HUES64 (cell line): ENCODE measurements at regions not wholly inside any gene's neighbourhood (a gene's known extent, or its start where the extent isn't known, plus 50 kb on each side); places are given as distances from the start of the nearest gene placed in this dataset.

ENCODE experiments used
- H3K27ac ChIP-seq: 2 replicates; pipeline ENCODE4 v1.7.0; 2013; ENCODE audit warnings: low read depth, low read length, inconsistent platforms
- H3K27me3 ChIP-seq: 2 replicates; pipeline ENCODE4 v1.6.1; 2013; ENCODE audit warnings: mild to moderate bottlenecking, low read length; ENCODE audit not compliant: insufficient read depth
- H3K36me3 ChIP-seq: 2 replicates; pipeline ENCODE4 v1.6.1; 2013; ENCODE audit warnings: mild to moderate bottlenecking, low read length; ENCODE audit not compliant: insufficient read depth
- H3K4me1 ChIP-seq: 2 replicates; pipeline ENCODE4 v1.6.1; 2013; ENCODE audit warnings: mild to moderate bottlenecking, low read length, moderate library complexity; ENCODE audit not compliant: insufficient read depth
- H3K4me3 ChIP-seq: 2 replicates; pipeline ENCODE4 v1.5.1; 2013; ENCODE audit warnings: mild to moderate bottlenecking, low read length, moderate library complexity
- H3K9ac ChIP-seq: 2 replicates; pipeline ENCODE4 v1.6.1; 2013; ENCODE audit warnings: mild to moderate bottlenecking, low read depth, low read length
- H3K9me3 ChIP-seq: 2 replicates; pipeline ENCODE4 v1.6.1; 2013; ENCODE audit warnings: low read depth, low read length; ENCODE audit not compliant: insufficient read depth
- WGBS: fragments of 150-250, 120-280 bp; methylation state at CpG from one replicate; pipeline ENCODE4 v1.1.7; 2013; ENCODE audit warnings: missing lambda C conversion rate; 5-methylcytosine and 5-hydroxymethylcytosine counted together

DNA sequence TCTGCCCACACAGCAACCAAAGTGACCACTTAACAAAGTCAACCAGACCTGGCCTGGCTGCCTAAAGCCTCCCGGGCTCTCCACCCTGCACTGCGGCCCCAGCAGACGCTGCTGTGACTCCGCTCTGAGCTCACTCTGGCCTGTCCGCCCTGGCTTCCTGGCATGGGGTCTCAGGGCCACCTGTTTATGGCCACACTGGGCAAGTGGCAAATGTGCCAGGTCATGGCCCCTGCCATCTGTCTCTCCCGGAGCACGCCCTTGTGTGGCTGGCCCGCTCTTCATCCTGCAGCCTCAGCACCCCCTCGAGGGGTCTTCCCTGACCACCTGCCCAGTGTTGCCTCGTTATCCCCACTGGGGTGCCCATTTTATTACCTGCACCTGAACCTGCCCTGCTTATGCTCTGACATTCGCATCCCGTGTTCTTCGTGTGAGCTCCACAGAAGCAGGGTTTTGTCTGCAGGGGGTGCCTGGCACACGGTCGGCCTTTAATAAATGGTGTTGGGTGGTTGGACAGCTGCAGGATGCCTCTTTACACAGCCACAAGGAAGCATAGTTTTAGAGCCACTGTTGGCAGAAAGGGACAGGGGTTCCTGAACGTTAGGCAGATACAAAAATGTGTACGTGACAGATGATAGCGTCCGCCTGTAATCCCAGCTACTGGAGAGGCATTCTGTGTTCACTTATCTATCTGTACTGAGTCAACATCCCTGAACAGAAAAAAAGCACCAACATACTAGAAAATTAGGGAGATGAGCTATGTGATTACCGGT lies 785.6 kb downstream of the TBC1D22A start:
- H3K9me3 ChIP-seq, result peaks cover 94% of the 10 kb centered on the region
- no peaks in the 10 kb centered on the region for H3K4me1 ChIP-seq
- no peaks in the 10 kb centered on the region for H3K36me3 ChIP-seq
- no peak overlapping the region for H3K9ac ChIP-seq
- no peak overlapping the region for H3K27ac ChIP-seq
- 86% methylated on average over 19 of the region's 20 CpGs for WGBS
- no peak overlapping the region for H3K4me3 ChIP-seq
- H3K27me3 ChIP-seq, result no peaks in the 10 kb centered on the region

- H3K9ac ChIP-seq, result no peak overlapping the region
- H3K36me3 ChIP-seq, result no peaks in the 10 kb centered on the region
- peaks cover 92% of the 10 kb centered on the region for H3K9me3 ChIP-seq
- no peaks in the 10 kb centered on the region for H3K4me1 ChIP-seq
- no peaks in the 10 kb centered on the region for H3K27me3 ChIP-seq
- 95% methylated on average over 6 of the region's 6 CpGs for WGBS
- no peak overlapping the region for H3K27ac ChIP-seq
- H3K4me3 ChIP-seq, result no peak overlapping the region
Measured at GRCh38 chr22:47547239-47547661, 784.8 kb downstream of the TBC1D22A start.

GRCh38 chr22:47544696-47545095 lies 782.2 kb downstream of the TBC1D22A start:
- no peaks in the 10 kb centered on the region for H3K4me1 ChIP-seq
- no peak overlapping the region for H3K9ac ChIP-seq
- H3K27ac ChIP-seq, result no peak overlapping the region
- H3K27me3 ChIP-seq, result no peaks in the 10 kb centered on the region
- no peaks in the 10 kb centered on the region for H3K36me3 ChIP-seq
- WGBS, result 55% methylated on average over 2 of the region's 2 CpGs
- H3K4me3 ChIP-seq, result no peak overlapping the region
- peaks cover 87% of the 10 kb centered on the region for H3K9me3 ChIP-seq

GRCh38 chr22:47543447-47543846 lies 781.0 kb downstream of the TBC1D22A start:
- WGBS, result 92% methylated on average over 9 of the region's 9 CpGs
- peaks cover 88% of the 10 kb centered on the region for H3K9me3 ChIP-seq
- no peak overlapping the region for H3K4me3 ChIP-seq
- no peak overlapping the region for H3K9ac ChIP-seq
- no peaks in the 10 kb centered on the region for H3K36me3 ChIP-seq
- H3K4me1 ChIP-seq, result no peaks in the 10 kb centered on the region
- no peaks in the 10 kb centered on the region for H3K27me3 ChIP-seq
- no peak overlapping the region for H3K27ac ChIP-seq

DNA sequence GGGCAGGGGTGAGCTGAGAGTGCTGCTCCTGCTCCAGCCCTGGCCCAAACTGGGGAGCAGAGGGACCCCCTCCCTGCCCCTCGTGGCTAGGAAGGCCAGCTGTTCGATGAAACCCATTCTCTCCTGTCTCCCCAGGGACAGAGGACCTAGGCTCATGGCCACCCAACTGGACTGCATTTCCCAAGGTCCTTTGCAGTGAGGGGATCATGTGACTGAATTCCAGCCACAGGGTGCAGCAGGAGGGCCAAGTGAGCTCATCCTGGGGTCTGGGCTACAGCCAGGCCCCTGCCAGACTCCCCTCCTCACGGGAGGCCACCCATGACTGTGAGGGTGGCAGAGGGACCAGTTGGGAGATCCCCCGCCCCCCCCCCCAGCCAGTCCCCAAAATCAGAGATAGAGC lies 777.6 kb downstream of the TBC1D22A start:
- no peaks in the 10 kb centered on the region for H3K4me1 ChIP-seq
- H3K27me3 ChIP-seq, result no peaks in the 10 kb centered on the region
- peaks cover 90% of the 10 kb centered on the region for H3K9me3 ChIP-seq
- no peaks in the 10 kb centered on the region for H3K36me3 ChIP-seq
- no peak overlapping the region for H3K4me3 ChIP-seq
- 76% methylated on average over 4 of the region's 4 CpGs for WGBS
- H3K9ac ChIP-seq, result no peak overlapping the region
- no peak overlapping the region for H3K27ac ChIP-seq

GRCh38 chr22:47539374-47539773 lies 776.9 kb downstream of the TBC1D22A start:
- H3K27me3 ChIP-seq, result no peaks in the 10 kb centered on the region
- H3K4me3 ChIP-seq, result no peak overlapping the region
- H3K27ac ChIP-seq, result no peak overlapping the region
- H3K9me3 ChIP-seq, result peaks cover 88% of the 10 kb centered on the region
- no peak overlapping the region for H3K9ac ChIP-seq
- no peaks in the 10 kb centered on the region for H3K36me3 ChIP-seq
- WGBS, result 87% methylated on average over 12 of the region's 12 CpGs
- H3K4me1 ChIP-seq, result no peaks in the 10 kb centered on the region

DNA sequence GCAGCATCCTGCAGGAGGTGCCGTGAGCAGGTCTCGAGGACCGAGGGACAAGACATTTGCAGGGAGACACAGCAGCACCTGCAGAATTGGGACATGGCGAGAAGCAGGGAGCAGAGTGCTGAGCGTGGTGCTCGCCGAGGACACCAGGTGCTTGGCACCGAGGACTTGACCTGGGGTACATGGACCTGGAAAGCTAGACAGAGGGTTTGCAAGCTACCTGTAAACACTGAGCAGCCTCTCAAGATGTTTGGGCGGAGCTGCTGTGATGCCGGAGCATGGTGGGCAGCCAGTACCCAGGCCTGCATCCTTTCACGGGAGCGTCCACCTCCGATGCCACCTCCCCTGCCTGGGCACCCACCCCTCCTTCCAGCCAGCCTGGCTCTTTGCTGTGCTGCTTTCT lies 773.2 kb downstream of the TBC1D22A start:
- H3K4me3 ChIP-seq, result no peak overlapping the region
- H3K9ac ChIP-seq, result no peak overlapping the region
- H3K27me3 ChIP-seq, result no peaks in the 10 kb centered on the region
- H3K9me3 ChIP-seq, result peaks cover 88% of the 10 kb centered on the region
- H3K27ac ChIP-seq, result no peak overlapping the region
- 92% methylated on average over 13 of the region's 13 CpGs for WGBS
- no peaks in the 10 kb centered on the region for H3K4me1 ChIP-seq
- no peaks in the 10 kb centered on the region for H3K36me3 ChIP-seq

- 77% methylated on average over 9 of the region's 9 CpGs for WGBS
- Histone ChIP-seq H3K36me3 (no peaks in the 10 kb centered on the region), H3K9me3 (peaks cover 92% of the 10 kb centered on the region), H3K9ac (no peak overlapping the region), H3K27me3 (no peaks in the 10 kb centered on the region), H3K4me1 (no peaks in the 10 kb centered on the region), H3K27ac (no peak overlapping the region), H3K4me3 (no peak overlapping the region)
Measured at GRCh38 chr22:47534804-47535410, 772.5 kb downstream of the TBC1D22A start.

GRCh38 chr22:47533961-47534803 lies 771.7 kb downstream of the TBC1D22A start:
- H3K27me3 ChIP-seq, result no peaks in the 10 kb centered on the region
- H3K9me3 ChIP-seq, result peaks cover 92% of the 10 kb centered on the region
- H3K9ac ChIP-seq, result no peak overlapping the region
- no peaks in the 10 kb centered on the region for H3K4me1 ChIP-seq
- H3K36me3 ChIP-seq, result no peaks in the 10 kb centered on the region
- no peak overlapping the region for H3K4me3 ChIP-seq
- 74% methylated on average over 11 of the region's 11 CpGs for WGBS
- H3K27ac ChIP-seq, result no peak overlapping the region

DNA sequence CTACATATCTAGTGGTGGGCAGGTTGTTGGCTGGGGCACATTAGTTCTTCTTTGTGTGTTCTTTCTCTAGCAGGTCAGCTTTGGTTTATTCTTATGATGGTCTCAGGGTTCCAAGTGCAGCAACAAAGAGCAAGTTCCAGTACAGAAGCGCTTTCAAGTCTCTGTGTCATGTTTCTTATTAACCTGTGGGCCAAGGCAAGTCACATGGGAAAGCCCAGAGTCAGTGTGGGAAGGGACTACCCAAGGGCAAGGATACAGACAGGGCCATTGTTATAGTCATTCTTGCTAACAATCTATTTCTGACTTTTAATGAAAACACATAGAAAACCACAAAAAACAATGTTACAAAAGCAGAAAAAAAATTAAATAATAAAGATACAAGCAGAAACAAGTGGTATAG lies 754.6 kb downstream of the TBC1D22A start:
- Histone ChIP-seq H3K27ac (no peak overlapping the region), H3K4me3 (no peak overlapping the region), H3K36me3 (no peaks in the 10 kb centered on the region), H3K4me1 (no peaks in the 10 kb centered on the region), H3K9me3 (peaks cover 100% of the 10 kb centered on the region), H3K27me3 (no peaks in the 10 kb centered on the region), H3K9ac (no peak overlapping the region)
- WGBS, result 16% methylated on average over 1 of the region's 1 CpG
